IPS-20b (cell line): ENCODE measurements at regions not wholly inside any gene's neighbourhood (a gene's known extent, or its start where the extent isn't known, plus 50 kb on each side); places are given as distances from the start of the nearest gene placed in this dataset.

ENCODE experiments used
- H3K27ac ChIP-seq: one replicate; pipeline ENCODE4 v1.5.1; 2013; ENCODE audit warnings: low read length
- H3K27me3 ChIP-seq: 2 replicates; pipeline ENCODE4 v1.6.1; 2013; ENCODE audit warnings: mild to moderate bottlenecking, low read length, inconsistent platforms; ENCODE audit not compliant: insufficient read depth
- H3K36me3 ChIP-seq: 2 replicates; pipeline ENCODE4 v1.6.1; 2013; ENCODE audit warnings: low read depth, mild to moderate bottlenecking, inconsistent platforms, low read length, moderate library complexity; ENCODE audit not compliant: insufficient read depth
- H3K4me1 ChIP-seq: 2 replicates; pipeline ENCODE4 v1.6.1; 2013; ENCODE audit warnings: mild to moderate bottlenecking, control low read depth, inconsistent platforms, low read length, moderate library complexity; ENCODE audit not compliant: insufficient read depth
- H3K4me3 ChIP-seq: 2 replicates; pipeline ENCODE4 v1.5.1; 2013; ENCODE audit warnings: mild to moderate bottlenecking, low read length, inconsistent platforms
- H3K9ac ChIP-seq: 2 replicates; pipeline ENCODE4 v1.6.1; 2013; ENCODE audit warnings: low read depth, mild to moderate bottlenecking, inconsistent platforms, low read length, moderate library complexity
- H3K9me3 ChIP-seq: 2 replicates; pipeline ENCODE4 v1.6.1; 2013; ENCODE audit warnings: mild to moderate bottlenecking, low read depth, low read length, inconsistent platforms; ENCODE audit not compliant: insufficient read depth

DNA sequence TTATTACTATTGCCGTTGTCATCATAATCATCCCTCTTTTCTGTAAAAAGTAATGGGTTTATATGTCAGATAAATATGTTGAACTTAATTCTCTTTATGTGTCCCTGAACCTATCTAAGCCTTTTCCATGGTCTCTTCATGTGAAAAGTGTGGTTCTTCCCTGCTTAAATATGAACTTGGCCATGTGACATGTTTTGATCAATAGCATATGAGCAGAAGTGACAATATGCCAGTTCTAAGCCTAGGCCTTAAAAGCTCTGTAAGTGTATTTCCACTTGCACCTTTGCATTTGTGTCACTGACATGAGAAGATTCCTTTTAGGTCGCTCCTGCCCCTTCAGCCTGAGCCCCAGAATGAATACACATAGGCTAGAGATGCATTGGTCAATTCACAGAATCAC lies 188.4 kb upstream of the CCN2 start:
- Histone ChIP-seq H3K36me3 (no peaks in the 10 kb centered on the region), H3K9me3 (no peaks in the 10 kb centered on the region)

DNA sequence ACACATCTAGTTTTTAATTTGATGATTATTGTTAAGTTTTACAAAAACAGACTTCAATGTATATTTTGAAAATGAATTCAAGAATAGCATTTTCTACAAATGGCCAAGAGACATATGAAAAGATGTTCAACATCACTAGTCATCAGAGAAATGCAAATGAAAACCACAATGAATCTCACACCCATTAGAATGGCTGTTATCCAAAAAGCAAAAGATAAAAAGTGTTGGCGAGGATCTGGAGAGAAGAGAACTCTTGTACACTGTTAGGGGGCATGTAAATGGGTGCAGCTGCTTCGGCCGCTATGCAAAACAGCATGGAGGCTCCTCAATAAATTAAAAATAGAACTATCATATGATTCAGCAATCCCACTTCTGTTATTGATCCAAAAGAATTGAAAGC lies 185.8 kb upstream of the CCN2 start:
- Histone ChIP-seq H3K9me3 (no peaks in the 10 kb centered on the region), H3K4me1 (peaks cover 20% of the 10 kb centered on the region), H3K27me3 (no peaks in the 10 kb centered on the region), H3K36me3 (no peaks in the 10 kb centered on the region), H3K9ac (no peak overlapping the region), H3K4me3 (no peak overlapping the region), H3K27ac (no peak overlapping the region)

More for the DNA sequence above, 188.4 kb upstream of the CCN2 start:
- H3K27ac ChIP-seq: no peak overlapping the region
- no peaks in the 10 kb centered on the region for H3K27me3 ChIP-seq
- H3K4me3 ChIP-seq: no peak overlapping the region
- H3K9ac ChIP-seq: no peak overlapping the region
- no peaks in the 10 kb centered on the region for H3K4me1 ChIP-seq

DNA sequence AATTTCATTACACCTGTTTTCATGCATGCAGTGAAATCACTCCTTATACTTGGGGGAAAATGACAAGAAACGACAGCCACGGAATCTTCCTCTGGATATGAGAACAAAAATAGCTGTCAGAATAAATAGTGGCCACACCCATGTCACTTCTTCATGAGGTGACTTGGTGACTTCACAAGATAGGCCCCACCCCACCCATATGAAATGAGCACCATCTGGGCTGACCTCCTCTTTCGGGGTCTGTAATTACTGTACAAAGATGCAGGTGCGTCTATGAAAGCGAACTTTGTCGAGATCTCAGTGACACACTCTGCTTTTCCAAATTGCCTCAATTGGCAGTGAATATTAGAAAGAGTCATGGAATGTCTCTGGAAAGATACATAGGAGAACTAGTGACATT lies 184.2 kb upstream of the CCN2 start:
- H3K4me3 ChIP-seq: no peak overlapping the region
- no peaks in the 10 kb centered on the region for H3K36me3 ChIP-seq
- H3K27me3 ChIP-seq: no peaks in the 10 kb centered on the region
- no peak overlapping the region for H3K27ac ChIP-seq
- H3K4me1 ChIP-seq: peaks cover 30% of the 10 kb centered on the region
- H3K9me3 ChIP-seq: no peaks in the 10 kb centered on the region
- H3K9ac ChIP-seq: no peak overlapping the region

DNA sequence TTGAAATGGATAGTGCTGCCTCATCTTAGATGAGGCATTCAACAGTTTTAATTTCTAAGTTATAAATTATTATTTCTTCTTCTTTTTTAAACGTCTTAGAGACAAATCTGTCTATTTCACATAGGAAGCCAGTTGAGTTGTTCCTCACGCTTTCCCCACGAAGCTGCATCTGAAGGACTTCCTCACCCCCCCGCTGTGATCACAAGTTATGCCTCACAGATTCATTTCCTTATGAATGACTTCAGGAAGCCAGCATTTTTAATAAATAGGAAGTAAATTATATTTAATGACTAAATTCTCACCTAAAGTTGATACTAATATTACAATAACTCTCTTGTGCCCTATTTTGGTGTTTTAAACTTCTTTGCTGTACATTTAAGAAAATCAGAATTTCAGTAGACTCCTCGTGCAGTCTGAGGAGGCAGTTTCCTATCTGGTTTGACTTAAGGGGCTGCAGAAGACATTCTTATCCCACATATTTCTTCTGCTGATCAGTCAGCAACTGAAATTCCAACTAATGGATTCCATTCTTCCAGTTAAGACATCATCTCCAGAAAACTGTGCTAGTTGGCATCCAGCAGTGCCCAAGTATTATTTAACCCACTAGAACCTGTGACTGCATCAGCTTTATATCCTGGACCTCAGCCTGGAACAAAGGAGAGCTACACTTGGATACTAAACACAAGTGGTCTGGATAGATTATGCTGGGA lies 182.7 kb upstream of the CCN2 start:
- Histone ChIP-seq H3K27me3 (no peaks in the 10 kb centered on the region), H3K9ac (no peak overlapping the region), H3K4me3 (no peak overlapping the region), H3K4me1 (peaks cover 30% of the 10 kb centered on the region), H3K9me3 (no peaks in the 10 kb centered on the region), H3K36me3 (no peaks in the 10 kb centered on the region), H3K27ac (no peak overlapping the region)

DNA sequence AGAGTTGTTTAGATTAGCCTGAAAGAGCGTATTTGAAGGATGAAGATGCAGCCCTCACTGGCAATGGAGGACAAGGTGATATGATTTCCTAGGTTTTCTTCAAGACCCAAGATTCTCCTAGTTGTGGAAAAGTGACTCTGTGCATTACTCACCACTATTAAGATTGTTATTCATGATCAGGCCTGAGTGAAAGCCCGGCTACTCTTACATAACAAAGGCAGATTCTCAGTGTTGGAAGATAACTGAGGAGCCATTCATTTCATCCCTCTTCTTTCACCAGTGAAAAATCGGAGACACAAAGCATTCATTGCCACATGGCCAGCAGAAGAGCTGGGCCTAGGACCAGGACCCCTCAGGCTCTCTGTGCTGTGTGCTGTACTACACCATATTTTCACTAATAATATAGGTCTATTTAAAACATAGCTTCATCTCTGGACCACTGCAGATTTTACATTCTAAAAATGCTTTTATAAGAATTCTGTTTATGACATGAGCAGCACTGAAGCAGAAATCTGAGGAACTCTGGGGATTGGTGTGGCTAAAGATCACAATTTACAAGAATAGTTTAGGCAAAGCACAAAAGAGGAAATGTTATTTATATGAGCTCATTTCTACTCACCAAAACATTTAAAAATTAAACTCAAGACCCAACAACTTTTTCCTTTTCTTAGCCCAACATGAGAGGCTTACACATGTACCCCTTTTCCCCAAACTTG lies 181.9 kb upstream of the CCN2 start:
- no peaks in the 10 kb centered on the region for H3K9me3 ChIP-seq
- H3K27ac ChIP-seq: no peak overlapping the region
- no peaks in the 10 kb centered on the region for H3K27me3 ChIP-seq

DNA sequence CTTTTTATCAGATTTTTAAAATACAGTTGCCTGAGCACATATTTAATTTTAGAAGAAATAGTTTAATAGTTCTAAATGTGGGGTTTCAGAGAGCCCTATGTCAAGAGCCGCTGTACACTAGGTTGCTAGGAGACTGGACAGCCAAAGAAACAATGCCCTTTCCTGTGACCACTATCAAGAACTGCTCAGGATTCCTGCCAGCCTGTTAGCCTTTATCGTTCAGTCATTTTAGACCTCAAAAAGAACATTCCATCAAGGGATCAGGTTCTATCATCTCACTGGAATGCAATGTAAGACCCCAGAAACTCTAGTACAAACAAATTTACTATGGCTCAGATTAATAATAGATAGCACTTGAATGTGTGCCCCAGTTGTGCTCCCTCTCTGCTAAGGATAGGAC lies 181.2 kb upstream of the CCN2 start:
- Histone ChIP-seq H3K9me3 (no peaks in the 10 kb centered on the region), H3K27me3 (no peaks in the 10 kb centered on the region), H3K36me3 (no peaks in the 10 kb centered on the region), H3K9ac (no peak overlapping the region), H3K27ac (no peak overlapping the region), H3K4me1 (peaks cover 30% of the 10 kb centered on the region), H3K4me3 (no peak overlapping the region)

More for the DNA sequence above, 181.9 kb upstream of the CCN2 start:
- peaks cover 30% of the 10 kb centered on the region for H3K4me1 ChIP-seq
- no peak overlapping the region for H3K9ac ChIP-seq
- no peak overlapping the region for H3K4me3 ChIP-seq
- H3K36me3 ChIP-seq: no peaks in the 10 kb centered on the region

DNA sequence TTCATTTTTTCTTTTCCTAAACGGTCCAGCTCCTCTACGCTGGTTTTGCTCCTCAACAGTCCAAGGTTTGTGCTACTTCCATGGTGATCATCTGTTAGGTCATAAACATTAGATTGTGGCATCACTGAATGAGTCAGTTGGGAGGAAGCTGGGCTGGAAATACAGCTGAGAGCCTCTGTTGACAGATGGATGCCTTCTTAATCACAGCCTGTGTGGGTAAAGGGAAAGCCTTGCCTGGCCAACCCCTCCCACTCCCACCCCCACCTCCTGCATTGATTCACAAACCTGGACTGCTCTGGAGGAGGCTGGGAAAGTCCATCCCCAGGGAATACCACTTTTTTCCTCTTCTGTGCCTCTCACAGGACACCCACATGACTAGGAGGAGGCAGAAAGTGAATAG lies 180.6 kb upstream of the CCN2 start:
- Histone ChIP-seq H3K27me3 (no peaks in the 10 kb centered on the region), H3K4me1 (peaks cover 30% of the 10 kb centered on the region), H3K4me3 (no peak overlapping the region), H3K9ac (0 out of 2 replicates have a peak overlapping the region, but pooled peaks have one; percentile 10), H3K9me3 (no peaks in the 10 kb centered on the region), H3K27ac (no peak overlapping the region), H3K36me3 (no peaks in the 10 kb centered on the region)

DNA sequence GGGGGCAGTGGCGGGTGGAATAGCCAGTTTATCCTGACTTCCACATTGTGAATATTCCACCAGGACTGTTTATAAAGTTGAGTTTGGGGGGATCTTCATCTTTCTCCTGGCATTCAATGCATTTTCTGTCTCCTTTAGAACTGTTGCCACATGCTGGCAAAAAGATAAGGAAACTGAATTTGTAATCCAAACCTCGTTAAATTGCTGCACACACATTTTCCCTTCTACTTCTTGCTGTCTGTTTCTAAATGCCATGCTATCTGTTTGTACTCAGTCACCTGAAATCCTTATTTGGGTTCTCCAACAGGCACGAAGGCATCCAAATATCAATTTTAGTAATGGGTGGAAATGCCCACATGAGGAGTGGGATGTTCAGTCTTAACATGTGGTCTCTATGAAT lies 180.2 kb upstream of the CCN2 start:
- no peak overlapping the region for H3K9ac ChIP-seq
- no peaks in the 10 kb centered on the region for H3K36me3 ChIP-seq
- no peaks in the 10 kb centered on the region for H3K27me3 ChIP-seq
- H3K9me3 ChIP-seq: no peaks in the 10 kb centered on the region
- no peak overlapping the region for H3K4me3 ChIP-seq
- H3K27ac ChIP-seq: no peak overlapping the region
- H3K4me1 ChIP-seq: peaks cover 30% of the 10 kb centered on the region

DNA sequence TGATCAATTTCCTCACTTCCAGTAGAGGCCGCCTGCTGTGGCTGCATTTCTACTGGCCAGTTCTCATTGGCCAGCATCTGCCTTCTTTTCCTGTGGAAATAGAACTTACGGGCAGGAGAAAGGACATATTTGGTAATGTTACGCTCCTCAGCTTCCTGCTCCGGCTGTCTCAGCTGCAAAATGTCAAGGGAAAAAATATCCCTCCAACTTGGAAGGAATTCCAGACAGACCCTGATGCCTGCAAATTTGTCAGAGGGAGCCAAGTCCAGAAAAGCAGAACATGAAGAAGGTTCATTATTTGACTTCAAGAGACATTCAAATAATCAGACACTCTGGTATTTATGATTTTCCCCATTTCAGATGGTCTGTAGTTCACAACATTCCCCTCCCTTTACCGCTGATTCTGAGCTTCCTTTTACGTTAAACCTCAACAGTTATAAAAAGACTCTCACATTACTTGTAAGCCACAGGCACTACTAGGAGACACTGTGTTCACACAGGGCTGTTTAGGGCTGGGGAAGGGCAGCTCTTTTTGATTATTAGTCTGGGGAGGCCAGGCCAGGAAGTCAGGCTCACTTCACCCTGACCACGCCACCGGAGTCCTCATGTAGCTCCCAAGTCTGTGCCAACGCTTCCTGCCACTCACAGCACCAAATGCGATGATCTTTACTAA lies 179.6 kb upstream of the CCN2 start:
- Histone ChIP-seq H3K27me3 (no peaks in the 10 kb centered on the region), H3K9ac (no peak overlapping the region), H3K9me3 (no peaks in the 10 kb centered on the region), H3K4me1 (peaks cover 30% of the 10 kb centered on the region), H3K4me3 (no peak overlapping the region), H3K27ac (no peak overlapping the region), H3K36me3 (no peaks in the 10 kb centered on the region)

DNA sequence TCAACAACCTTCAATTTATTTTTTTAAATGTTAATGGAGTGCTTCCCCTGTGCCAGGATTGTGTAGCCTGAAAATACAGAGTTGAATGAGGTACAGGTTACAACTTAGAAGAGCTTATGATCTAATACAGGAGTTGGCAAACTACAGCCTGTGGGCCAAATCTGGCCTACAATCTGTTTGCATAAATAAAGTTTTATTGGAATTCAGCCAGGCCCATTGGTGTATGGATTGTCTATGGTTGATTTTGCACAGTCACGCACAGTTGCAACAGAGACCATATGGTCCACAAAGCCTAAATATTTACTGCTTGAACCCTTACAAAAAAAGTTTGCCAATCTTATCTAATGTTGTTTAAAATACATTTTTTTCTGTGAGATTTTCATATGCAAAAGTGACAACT lies 177.3 kb upstream of the CCN2 start:
- Histone ChIP-seq H3K36me3 (no peaks in the 10 kb centered on the region), H3K9me3 (no peaks in the 10 kb centered on the region), H3K9ac (no peak overlapping the region), H3K4me3 (no peak overlapping the region), H3K27me3 (no peaks in the 10 kb centered on the region), H3K27ac (no peak overlapping the region), H3K4me1 (peaks cover 24% of the 10 kb centered on the region)

DNA sequence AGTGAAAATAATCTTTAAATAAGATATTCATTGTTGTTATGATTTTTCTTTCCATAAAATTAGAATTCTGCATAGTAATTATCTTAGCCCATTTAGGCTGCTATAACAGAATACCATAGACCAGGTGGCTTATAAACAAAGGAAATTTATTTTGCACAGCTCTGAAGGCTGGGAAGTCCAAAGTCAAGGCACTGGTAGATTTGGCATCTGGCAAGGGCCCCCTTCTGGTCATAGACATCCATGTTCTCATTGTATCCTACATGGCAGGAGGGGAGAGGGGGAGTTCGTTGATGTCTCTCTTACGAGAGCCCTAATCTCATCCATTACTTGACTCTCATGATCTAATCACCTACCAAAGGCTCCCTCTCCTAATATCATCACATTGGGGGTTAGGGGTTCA lies 175.0 kb upstream of the CCN2 start:
- no peaks in the 10 kb centered on the region for H3K36me3 ChIP-seq
- H3K27me3 ChIP-seq: no peaks in the 10 kb centered on the region
- H3K4me3 ChIP-seq: no peak overlapping the region
- H3K27ac ChIP-seq: no peak overlapping the region
- no peak overlapping the region for H3K9ac ChIP-seq
- H3K9me3 ChIP-seq: no peaks in the 10 kb centered on the region
- H3K4me1 ChIP-seq: peaks cover 3% of the 10 kb centered on the region; the same call in 1 of the 2 replicates

DNA sequence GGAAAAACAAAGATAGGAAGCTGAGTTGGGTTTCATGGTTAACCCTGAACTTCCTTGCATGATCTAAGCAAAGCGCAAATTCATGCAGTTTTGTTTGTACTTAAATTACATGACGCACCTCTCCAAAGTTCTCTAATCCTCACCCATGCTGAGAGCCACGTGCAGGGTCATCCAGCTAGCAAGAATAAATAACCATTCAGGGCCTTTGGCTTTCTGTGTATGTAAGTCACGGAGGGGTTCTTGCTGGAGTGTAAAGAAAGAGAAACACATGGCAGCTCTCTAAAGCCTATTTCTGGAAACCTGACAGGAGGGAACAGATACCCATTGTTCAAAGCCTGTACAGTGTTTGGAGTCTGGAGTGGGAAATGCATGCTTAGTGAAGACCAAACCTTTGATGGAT lies 171.7 kb upstream of the CCN2 start:
- Histone ChIP-seq H3K27me3 (no peaks in the 10 kb centered on the region), H3K4me1 (no peaks in the 10 kb centered on the region), H3K4me3 (no peak overlapping the region), H3K27ac (no peak overlapping the region), H3K9me3 (no peaks in the 10 kb centered on the region), H3K9ac (no peak overlapping the region), H3K36me3 (no peaks in the 10 kb centered on the region)
